ENCODE measurements at regions not wholly inside any gene's neighbourhood (a gene's known extent, or its start where the extent isn't known, plus 50 kb on each side); places are given as distances from the start of the nearest gene placed in this dataset.

DNA sequence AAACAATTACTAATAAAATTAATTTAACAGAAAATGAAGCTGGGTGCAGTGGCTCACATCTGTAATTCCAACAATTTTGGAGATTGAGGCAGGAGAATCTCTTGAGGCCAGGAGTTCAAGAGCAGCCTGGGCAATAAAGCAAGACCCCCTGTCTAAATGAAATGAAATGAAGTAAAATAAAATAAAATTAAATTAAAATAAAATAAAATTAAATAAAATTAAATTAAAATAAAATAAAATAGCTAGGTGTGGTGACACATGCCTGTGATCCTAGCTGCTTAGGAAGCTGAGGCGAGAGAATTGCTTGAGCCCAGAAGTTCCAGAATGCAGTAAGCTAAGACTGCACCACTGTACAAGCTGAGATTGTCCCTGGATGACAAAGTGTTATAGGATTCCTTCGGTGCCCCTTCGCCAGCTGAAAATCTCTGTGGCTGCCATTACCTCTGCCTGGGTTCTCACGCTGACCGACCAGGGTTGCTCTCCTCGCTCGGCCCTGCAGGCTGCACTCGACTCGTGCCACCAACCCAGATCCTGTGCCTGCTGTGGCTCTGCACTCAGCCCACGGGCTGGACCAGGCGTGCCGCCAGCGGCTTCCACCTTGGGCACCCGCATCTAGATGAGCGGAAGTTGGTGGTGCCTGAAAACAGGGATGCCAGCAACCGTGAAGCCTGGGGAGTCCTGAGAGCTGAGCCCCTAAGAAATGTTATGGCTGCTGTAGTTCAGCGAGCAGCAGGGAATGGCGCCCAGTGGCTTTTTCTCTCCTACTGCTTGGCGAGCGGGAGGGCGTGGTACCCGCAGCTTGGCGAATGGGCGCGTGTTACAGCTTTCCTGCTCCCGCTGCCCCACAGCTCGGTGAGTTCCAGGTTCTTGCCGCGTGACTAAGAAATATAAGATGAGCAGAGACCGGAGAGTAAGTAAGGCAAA lies 539.2 kb upstream of the PCDH9 start:
- Histone ChIP-seq H3K4me3 (replicated peaks; ENCODE audit: low read depth, low read length) (no peak overlapping the region), H3K36me3 (ENCODE audit: control insufficient read depth, insufficient read depth, low read length) (no peaks in the 10 kb centered on the region), H3K27me3 (replicated peaks; ENCODE audit: control insufficient read depth, insufficient read depth, low read length) (no peaks in the 10 kb centered on the region)
- TF ChIP-seq, protein P1, sequence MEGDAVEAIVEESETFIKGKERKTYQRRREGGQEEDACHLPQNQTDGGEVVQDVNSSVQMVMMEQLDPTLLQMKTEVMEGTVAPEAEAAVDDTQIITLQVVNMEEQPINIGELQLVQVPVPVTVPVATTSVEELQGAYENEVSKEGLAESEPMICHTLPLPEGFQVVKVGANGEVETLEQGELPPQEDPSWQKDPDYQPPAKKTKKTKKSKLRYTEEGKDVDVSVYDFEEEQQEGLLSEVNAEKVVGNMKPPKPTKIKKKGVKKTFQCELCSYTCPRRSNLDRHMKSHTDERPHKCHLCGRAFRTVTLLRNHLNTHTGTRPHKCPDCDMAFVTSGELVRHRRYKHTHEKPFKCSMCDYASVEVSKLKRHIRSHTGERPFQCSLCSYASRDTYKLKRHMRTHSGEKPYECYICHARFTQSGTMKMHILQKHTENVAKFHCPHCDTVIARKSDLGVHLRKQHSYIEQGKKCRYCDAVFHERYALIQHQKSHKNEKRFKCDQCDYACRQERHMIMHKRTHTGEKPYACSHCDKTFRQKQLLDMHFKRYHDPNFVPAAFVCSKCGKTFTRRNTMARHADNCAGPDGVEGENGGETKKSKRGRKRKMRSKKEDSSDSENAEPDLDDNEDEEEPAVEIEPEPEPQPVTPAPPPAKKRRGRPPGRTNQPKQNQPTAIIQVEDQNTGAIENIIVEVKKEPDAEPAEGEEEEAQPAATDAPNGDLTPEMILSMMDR (IDR thresholded peaks at IDR 0.05; ENCODE audit: insufficient read depth, low read length, poor library complexity, severe bottlenecking) = no peak
- DNase-seq (ENCODE audit: extremely low read depth, insufficient read length) = no peak

GRCh38 chr13:67763984-67764383 lies 533.8 kb upstream of the PCDH9 start:
- TF ChIP-seq, protein P1 (IDR thresholded peaks at IDR 0.05; ENCODE audit: insufficient read depth, low read length, poor library complexity, severe bottlenecking) = no peak
- Histone ChIP-seq H3K36me3 (ENCODE audit: control insufficient read depth, insufficient read depth, low read length) (no peaks in the 10 kb centered on the region), H3K4me3 (replicated peaks; ENCODE audit: low read depth, low read length) (no peak overlapping the region), H3K27me3 (replicated peaks; ENCODE audit: control insufficient read depth, insufficient read depth, low read length) (no peaks in the 10 kb centered on the region)
- no peak for DNase-seq (ENCODE audit: extremely low read depth, insufficient read length)

DNA sequence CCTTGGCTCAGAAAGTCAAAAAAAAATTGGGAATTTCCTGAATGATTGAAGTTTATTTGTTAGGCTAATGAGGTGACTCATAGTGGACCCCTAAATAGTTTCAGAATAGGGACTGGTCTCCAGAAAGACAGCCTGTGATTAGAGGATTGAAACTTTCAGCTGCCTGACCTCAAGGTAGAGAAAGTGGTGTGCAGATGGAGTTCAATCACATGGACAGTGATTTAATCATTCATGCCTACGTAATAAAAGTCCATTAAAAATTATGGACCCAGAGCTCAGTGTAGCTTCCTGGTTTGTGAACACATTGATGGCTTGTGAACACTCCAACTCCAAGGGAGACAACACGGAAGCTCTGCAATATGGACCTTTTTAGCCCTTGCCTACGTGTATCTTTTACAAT lies 533.2 kb upstream of the PCDH9 start:
- no peak for DNase-seq (ENCODE audit: extremely low read depth, insufficient read length)
- TF ChIP-seq, protein P1 (IDR thresholded peaks at IDR 0.05; ENCODE audit: insufficient read depth, low read length, poor library complexity, severe bottlenecking) = no peak
- Histone ChIP-seq H3K27me3 (replicated peaks; ENCODE audit: control insufficient read depth, insufficient read depth, low read length) (no peaks in the 10 kb centered on the region), H3K4me3 (replicated peaks; ENCODE audit: low read depth, low read length) (no peak overlapping the region), H3K36me3 (ENCODE audit: control insufficient read depth, insufficient read depth, low read length) (no peaks in the 10 kb centered on the region)

DNA sequence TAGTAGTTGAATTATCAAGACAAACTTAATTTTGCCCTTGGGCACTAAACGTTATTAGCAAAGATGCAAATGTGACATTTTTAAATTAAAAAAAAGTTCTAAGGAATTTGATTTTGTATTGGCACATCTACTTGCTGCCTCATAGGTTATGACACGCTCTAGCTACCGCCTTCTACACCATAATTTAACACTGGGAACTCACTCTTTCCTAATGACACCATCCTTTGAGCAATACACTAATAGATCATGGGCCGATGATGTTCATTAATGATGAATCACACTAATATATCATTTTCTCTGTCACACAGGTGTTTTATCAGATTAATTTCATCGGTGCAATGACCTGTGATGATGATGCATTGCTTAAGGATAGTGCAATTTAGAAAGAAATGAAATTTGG lies 528.8 kb upstream of the PCDH9 start:
- Histone ChIP-seq H3K36me3 (ENCODE audit: control insufficient read depth, insufficient read depth, low read length) (no peaks in the 10 kb centered on the region), H3K27me3 (replicated peaks; ENCODE audit: control insufficient read depth, insufficient read depth, low read length) (no peaks in the 10 kb centered on the region), H3K4me3 (replicated peaks; ENCODE audit: low read depth, low read length) (no peak overlapping the region)
- TF ChIP-seq, protein P1 (IDR thresholded peaks at IDR 0.05; ENCODE audit: insufficient read depth, low read length, poor library complexity, severe bottlenecking) = no peak
- DNase-seq (ENCODE audit: extremely low read depth, insufficient read length) = no peak

- Histone ChIP-seq H3K36me3 (ENCODE audit: control insufficient read depth, insufficient read depth, low read length) (no peaks in the 10 kb centered on the region), H3K4me3 (replicated peaks; ENCODE audit: low read depth, low read length) (no peak overlapping the region), H3K27me3 (replicated peaks; ENCODE audit: control insufficient read depth, insufficient read depth, low read length) (no peaks in the 10 kb centered on the region)
- no peak for DNase-seq (ENCODE audit: extremely low read depth, insufficient read length)
- TF ChIP-seq, protein P1 (IDR thresholded peaks at IDR 0.05; ENCODE audit: insufficient read depth, low read length, poor library complexity, severe bottlenecking) = no peak
These were observed 523.9 kb upstream of the PCDH9 start for GRCh38 chr13:67754012-67754411.
